ENCODE measurements at regions not wholly inside any gene's neighbourhood (a gene's known extent, or its start where the extent isn't known, plus 50 kb on each side); places are given as distances from the start of the nearest gene placed in this dataset.

GRCh38 chr3:117725314-117725713, 1015.7 kb downstream of the TUSC7 start:
- H3K4me3 ChIP-seq (ENCODE audit: insufficient read depth, low read depth, low read length): no peak overlapping the region
- no peaks in the 10 kb centered on the region for H3K9me3 Mint-ChIP-seq (ENCODE audit: unreplicated experiment)
- H3K79me2 ChIP-seq (ENCODE audit: insufficient read depth, low read length): no peaks in the 10 kb centered on the region
- H3K27ac Mint-ChIP-seq (ENCODE audit: unreplicated experiment): no peak overlapping the region
- no peaks in the 10 kb centered on the region for H4K20me1 ChIP-seq (ENCODE audit: insufficient read depth, low read length)
- TF ChIP-seq CTCF (IDR thresholded peaks at IDR 0.05; ENCODE audit: insufficient read depth, low read depth, low read length) (no peak), EZH2 (IDR thresholded peaks at IDR 0.05; ENCODE audit: insufficient read depth, low read length) (no peak)
- H3K27me3 ChIP-seq (ENCODE audit: insufficient read depth, low read length): no peaks in the 10 kb centered on the region
- H3K36me3 Mint-ChIP-seq (ENCODE audit: low read depth, unreplicated experiment): no peaks in the 10 kb centered on the region
- DNase-seq (ENCODE audit: low read depth) (no peak), FAIRE-seq (no peak)
- peaks cover 5% of the 10 kb centered on the region for H3K27me3 Mint-ChIP-seq (ENCODE audit: low read depth, unreplicated experiment)
- H3K9me3 ChIP-seq (ENCODE audit: insufficient read depth, low read depth, low read length): no peaks in the 10 kb centered on the region
- H3K9ac ChIP-seq (ENCODE audit: low read length): no peak overlapping the region
- no peak overlapping the region for H3K4me3 Mint-ChIP-seq (ENCODE audit: unreplicated experiment)
- H3K36me3 ChIP-seq (ENCODE audit: insufficient read depth, low read length): no peaks in the 10 kb centered on the region
- H3K27ac ChIP-seq (ENCODE audit: low read depth, low read length): no peak overlapping the region
- no peak overlapping the region for H2AFZ ChIP-seq (ENCODE audit: low read depth, low read length)
- no peaks in the 10 kb centered on the region for H3K4me1 Mint-ChIP-seq (ENCODE audit: low read depth, unreplicated experiment)
- H3K4me1 ChIP-seq (ENCODE audit: insufficient read depth, low read length): no peaks in the 10 kb centered on the region
- H3K4me2 ChIP-seq (ENCODE audit: low read length): no peak overlapping the region

DNA sequence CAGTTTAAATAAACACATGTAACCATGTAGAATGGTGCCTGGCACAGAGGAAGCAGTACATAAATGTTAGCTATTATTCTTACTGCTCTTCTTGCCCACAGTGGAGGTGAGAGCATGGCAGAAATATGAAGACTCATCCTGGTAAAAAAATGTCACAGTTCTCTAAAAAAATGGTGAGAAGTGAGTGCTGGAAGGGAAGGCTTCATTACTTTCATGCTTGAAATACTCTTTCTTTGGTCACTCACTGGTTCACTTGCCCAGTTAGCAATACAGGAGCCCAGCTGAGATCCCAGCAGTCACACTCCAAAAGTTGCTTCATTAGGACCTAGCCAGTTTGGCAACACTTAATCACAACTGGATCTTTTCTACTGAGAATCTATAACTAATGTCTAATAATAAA, 1017.2 kb downstream of the TUSC7 start:
- Histone ChIP-seq H3K4me2 (ENCODE audit: low read length) (no peak overlapping the region), H3K9ac (ENCODE audit: low read length) (no peak overlapping the region), H3K36me3 (ENCODE audit: insufficient read depth, low read length) (no peaks in the 10 kb centered on the region), H3K27me3 (ENCODE audit: insufficient read depth, low read length) (no peaks in the 10 kb centered on the region), H3K27ac (ENCODE audit: low read depth, low read length) (no peak overlapping the region), H3K9me3 (ENCODE audit: insufficient read depth, low read depth, low read length) (no peaks in the 10 kb centered on the region), H3K4me1 (ENCODE audit: insufficient read depth, low read length) (no peaks in the 10 kb centered on the region), H3K79me2 (ENCODE audit: insufficient read depth, low read length) (no peaks in the 10 kb centered on the region), H4K20me1 (ENCODE audit: insufficient read depth, low read length) (no peaks in the 10 kb centered on the region), H3K4me3 (ENCODE audit: insufficient read depth, low read depth, low read length) (no peak overlapping the region), H2AFZ (ENCODE audit: low read depth, low read length) (no peak overlapping the region)
- DNase-seq (ENCODE audit: low read depth) (no peak), FAIRE-seq (peak; percentile 26)
- no peak overlapping the region for H3K27ac Mint-ChIP-seq (ENCODE audit: unreplicated experiment)
- no peak overlapping the region for H3K4me3 Mint-ChIP-seq (ENCODE audit: unreplicated experiment)
- H3K36me3 Mint-ChIP-seq (ENCODE audit: low read depth, unreplicated experiment): no peaks in the 10 kb centered on the region
- H3K27me3 Mint-ChIP-seq (ENCODE audit: low read depth, unreplicated experiment): peaks cover 5% of the 10 kb centered on the region
- no peaks in the 10 kb centered on the region for H3K4me1 Mint-ChIP-seq (ENCODE audit: low read depth, unreplicated experiment)
- TF ChIP-seq EZH2 (IDR thresholded peaks at IDR 0.05; ENCODE audit: insufficient read depth, low read length): no peak
- no peak for TF ChIP-seq CTCF (IDR thresholded peaks at IDR 0.05; ENCODE audit: insufficient read depth, low read depth, low read length)
- H3K9me3 Mint-ChIP-seq (ENCODE audit: unreplicated experiment): no peaks in the 10 kb centered on the region

- FAIRE-seq: no peak
Measured at GRCh38 chr3:117728226-117728625, 1018.6 kb downstream of the TUSC7 start.

More at GRCh38 chr3:117728226-117728625, 1018.6 kb downstream of the TUSC7 start:
- Mint-ChIP-seq H3K36me3 (ENCODE audit: low read depth, unreplicated experiment) (no peaks in the 10 kb centered on the region), H3K27ac (ENCODE audit: unreplicated experiment) (no peak overlapping the region), H3K4me3 (ENCODE audit: unreplicated experiment) (no peak overlapping the region), H3K4me1 (ENCODE audit: low read depth, unreplicated experiment) (no peaks in the 10 kb centered on the region), H3K27me3 (ENCODE audit: low read depth, unreplicated experiment) (peaks cover 5% of the 10 kb centered on the region), H3K9me3 (ENCODE audit: unreplicated experiment) (no peaks in the 10 kb centered on the region)
- Histone ChIP-seq H3K4me2 (ENCODE audit: low read length) (no peak overlapping the region), H3K9ac (ENCODE audit: low read length) (no peak overlapping the region), H2AFZ (ENCODE audit: low read depth, low read length) (no peak overlapping the region), H3K4me3 (ENCODE audit: insufficient read depth, low read depth, low read length) (no peak overlapping the region), H3K36me3 (ENCODE audit: insufficient read depth, low read length) (no peaks in the 10 kb centered on the region), H3K9me3 (ENCODE audit: insufficient read depth, low read depth, low read length) (no peaks in the 10 kb centered on the region), H4K20me1 (ENCODE audit: insufficient read depth, low read length) (no peaks in the 10 kb centered on the region), H3K4me1 (ENCODE audit: insufficient read depth, low read length) (no peaks in the 10 kb centered on the region), H3K27ac (ENCODE audit: low read depth, low read length) (no peak overlapping the region), H3K27me3 (ENCODE audit: insufficient read depth, low read length) (no peaks in the 10 kb centered on the region), H3K79me2 (ENCODE audit: insufficient read depth, low read length) (no peaks in the 10 kb centered on the region)
- no peak for DNase-seq (ENCODE audit: low read depth)
- no peak for TF ChIP-seq CTCF (IDR thresholded peaks at IDR 0.05; ENCODE audit: insufficient read depth, low read depth, low read length)
- TF ChIP-seq EZH2 (IDR thresholded peaks at IDR 0.05; ENCODE audit: insufficient read depth, low read length): no peak

Measured in astrocyte (in vitro differentiated cells and primary cell).